DOHH2 (cell line): ENCODE measurements at regions not wholly inside any gene's neighbourhood (a gene's known extent, or its start where the extent isn't known, plus 50 kb on each side); places are given as distances from the start of the nearest gene placed in this dataset.

Source experiments
- H3F3A ChIP-seq: fragments of 200-600 bp; sonication (generic), shearing (Covaris generic); 2 replicates; pipeline ENCODE4 v1.6.0; 2016; ENCODE audit warnings: antibody characterized with exemption, mild to moderate bottlenecking; ENCODE audit not compliant: control insufficient read depth, insufficient read depth
- H3K27ac ChIP-seq: fragments of 200-600 bp; sonication (generic); 2 replicates; pipeline ENCODE4 v1.5.1; 2014; ENCODE audit warnings: low read depth, mild to moderate bottlenecking, low read length, moderate library complexity
- H3K27me3 ChIP-seq: fragments of 200-600 bp; sonication (generic); 2 replicates; pipeline ENCODE4 v1.6.1; 2014; ENCODE audit warnings: mild to moderate bottlenecking, low read length, mixed read lengths; ENCODE audit not compliant: control insufficient read depth
- H3K36me3 ChIP-seq: fragments of 200-600 bp; sonication (generic); 2 replicates; pipeline ENCODE4 v1.6.1; 2014; ENCODE audit warnings: mild to moderate bottlenecking, low read length, moderate library complexity, mixed read lengths; ENCODE audit not compliant: control insufficient read depth
- H3K4me1 ChIP-seq: fragments of 200-600 bp; sonication (generic); 2 replicates; pipeline ENCODE4 v1.6.1; 2014; ENCODE audit warnings: mild to moderate bottlenecking, low read length, mixed read lengths; ENCODE audit not compliant: control insufficient read depth
- H3K4me2 ChIP-seq: fragments of 200-600 bp; sonication (generic); 2 replicates; pipeline ENCODE4 v1.6.0; 2014; ENCODE audit warnings: mild to moderate bottlenecking, low read length, moderate library complexity
- H3K4me3 ChIP-seq: fragments of 200-600 bp; sonication (generic); 2 replicates; pipeline ENCODE4 v1.5.1; 2014; ENCODE audit warnings: mild to moderate bottlenecking, low read length, mixed read lengths
- H3K79me2 ChIP-seq: fragments of 200-600 bp; sonication (generic); 2 replicates; pipeline ENCODE4 v1.6.1; 2014; ENCODE audit warnings: mild to moderate bottlenecking, low read length, mixed read lengths; ENCODE audit not compliant: control insufficient read depth
- H3K9me2 ChIP-seq: fragments of 200-600 bp; sonication (generic); replicated peaks from 2 replicates; pipeline ENCODE4 v1.6.1; 2014; ENCODE audit warnings: mild to moderate bottlenecking, low read length, mixed read lengths; ENCODE audit not compliant: control insufficient read depth
- H3K9me3 ChIP-seq: fragments of 200-600 bp; sonication (generic); 2 replicates; pipeline ENCODE4 v1.6.1; 2014; ENCODE audit warnings: antibody characterized with exemption, low read length, mixed read lengths; ENCODE audit not compliant: control insufficient read depth, insufficient read depth
- H4K20me1 ChIP-seq: fragments of 200-600 bp; sonication (generic); 2 replicates; pipeline ENCODE4 v1.6.0; 2014; ENCODE audit warnings: low read depth, mild to moderate bottlenecking, antibody characterized with exemption, low read length, moderate library complexity; ENCODE audit not compliant: control insufficient read depth, insufficient read depth
- EZH2phosphoT487 ChIP-seq: fragments of 200-600 bp; sonication (generic); IDR thresholded peaks from 2 replicates; pipeline ENCODE4 v1.6.1; 2017; ENCODE audit warnings: borderline replicate concordance, mild to moderate bottlenecking, antibody characterized with exemption, low read length, moderate library complexity, mixed read lengths
- TF ChIP-seq, protein P1 (sequence below): fragments of 200-600 bp; sonication (generic); IDR thresholded peaks from one replicate; pipeline ENCODE4 v1.5.1; 2014; ENCODE audit warnings: antibody characterized with exemption, mild to moderate bottlenecking, low read depth, low read length; ENCODE audit not compliant: poor library complexity, severe bottlenecking

GRCh38 chr12:29838768-29839167, 55.0 kb upstream of the TMTC1 start:
- Histone ChIP-seq H3K9me2 (no peaks in the 10 kb centered on the region), H3F3A (no peaks in the 10 kb centered on the region), H3K27ac (no peak overlapping the region), H3K4me1 (no peaks in the 10 kb centered on the region), H3K4me2 (no peak overlapping the region), H3K27me3 (no peaks in the 10 kb centered on the region), H4K20me1 (no peaks in the 10 kb centered on the region), H3K79me2 (no peaks in the 10 kb centered on the region), H3K36me3 (no peaks in the 10 kb centered on the region), H3K4me3 (no peak overlapping the region), H3K9me3 (no peaks in the 10 kb centered on the region; the same call in 1 of the 2 replicates)
- TF ChIP-seq EZH2phosphoT487: no peak
- TF ChIP-seq, protein P1, sequence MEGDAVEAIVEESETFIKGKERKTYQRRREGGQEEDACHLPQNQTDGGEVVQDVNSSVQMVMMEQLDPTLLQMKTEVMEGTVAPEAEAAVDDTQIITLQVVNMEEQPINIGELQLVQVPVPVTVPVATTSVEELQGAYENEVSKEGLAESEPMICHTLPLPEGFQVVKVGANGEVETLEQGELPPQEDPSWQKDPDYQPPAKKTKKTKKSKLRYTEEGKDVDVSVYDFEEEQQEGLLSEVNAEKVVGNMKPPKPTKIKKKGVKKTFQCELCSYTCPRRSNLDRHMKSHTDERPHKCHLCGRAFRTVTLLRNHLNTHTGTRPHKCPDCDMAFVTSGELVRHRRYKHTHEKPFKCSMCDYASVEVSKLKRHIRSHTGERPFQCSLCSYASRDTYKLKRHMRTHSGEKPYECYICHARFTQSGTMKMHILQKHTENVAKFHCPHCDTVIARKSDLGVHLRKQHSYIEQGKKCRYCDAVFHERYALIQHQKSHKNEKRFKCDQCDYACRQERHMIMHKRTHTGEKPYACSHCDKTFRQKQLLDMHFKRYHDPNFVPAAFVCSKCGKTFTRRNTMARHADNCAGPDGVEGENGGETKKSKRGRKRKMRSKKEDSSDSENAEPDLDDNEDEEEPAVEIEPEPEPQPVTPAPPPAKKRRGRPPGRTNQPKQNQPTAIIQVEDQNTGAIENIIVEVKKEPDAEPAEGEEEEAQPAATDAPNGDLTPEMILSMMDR: no peak
